Raji (cell line): ENCODE measurements at regions not wholly inside any gene's neighbourhood (a gene's known extent, or its start where the extent isn't known, plus 50 kb on each side); places are given as distances from the start of the nearest gene placed in this dataset.

Experiments
- POLR2A ChIP-seq: IDR thresholded peaks from 2 replicates; pipeline ENCODE4 v1.6.1; 2011; ENCODE audit warnings: low read depth, low read length, control low read depth; ENCODE audit not compliant: insufficient read depth

DNA sequence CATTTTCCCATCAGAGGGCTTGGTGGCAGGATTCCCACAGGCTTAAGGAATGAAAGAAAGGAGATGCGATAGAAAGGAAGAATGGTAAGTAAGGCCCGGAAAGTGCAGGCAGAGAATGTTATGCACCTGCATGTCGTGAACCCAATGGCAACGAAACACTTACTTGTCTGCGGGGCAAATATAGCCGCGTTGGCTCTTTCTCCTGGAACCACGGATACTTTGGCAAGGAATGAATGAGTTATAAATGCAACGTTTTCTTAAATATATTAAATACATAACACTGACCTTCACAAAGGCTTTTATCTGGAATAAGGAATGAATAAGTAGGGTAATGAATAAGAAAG, 192.1 kb downstream of the KATNAL1 start:
- TF ChIP-seq POLR2A: no peak

DNA sequence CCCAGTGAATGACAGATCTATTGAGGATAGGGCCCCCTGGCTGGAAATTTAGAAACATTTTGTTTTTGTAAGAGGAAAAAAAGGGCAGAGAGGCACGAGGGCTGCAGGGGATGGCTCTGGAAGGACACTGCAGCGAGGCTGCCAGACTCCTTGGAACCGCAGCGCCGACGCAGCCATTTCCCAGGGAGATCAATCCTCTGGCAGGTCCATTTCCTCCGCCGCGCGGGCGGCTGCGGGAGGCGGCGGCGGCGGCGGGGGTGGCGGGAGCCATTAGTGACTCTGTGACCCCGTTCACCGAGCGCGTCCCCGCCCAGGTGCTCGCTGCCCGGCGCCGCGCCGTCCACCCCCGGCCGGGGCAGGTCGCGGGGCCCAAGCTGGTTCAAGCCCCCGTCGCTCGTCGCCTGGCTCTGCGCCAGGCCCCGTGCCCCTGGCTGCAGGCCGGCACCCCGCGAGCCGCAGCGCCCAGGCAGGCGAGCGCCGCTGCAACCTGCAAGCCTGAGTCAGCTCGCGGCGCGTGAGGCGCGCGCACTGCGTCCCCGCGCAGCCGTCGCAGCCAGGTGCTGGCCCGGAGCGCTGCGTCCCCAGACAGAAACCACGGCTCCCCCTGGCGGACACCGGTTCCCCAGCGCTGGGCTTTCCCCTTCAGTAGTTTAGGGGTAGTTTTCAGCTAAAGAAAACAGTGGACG, 192.6 kb downstream of the KATNAL1 start:
- TF ChIP-seq POLR2A: peak; percentile 89

DNA sequence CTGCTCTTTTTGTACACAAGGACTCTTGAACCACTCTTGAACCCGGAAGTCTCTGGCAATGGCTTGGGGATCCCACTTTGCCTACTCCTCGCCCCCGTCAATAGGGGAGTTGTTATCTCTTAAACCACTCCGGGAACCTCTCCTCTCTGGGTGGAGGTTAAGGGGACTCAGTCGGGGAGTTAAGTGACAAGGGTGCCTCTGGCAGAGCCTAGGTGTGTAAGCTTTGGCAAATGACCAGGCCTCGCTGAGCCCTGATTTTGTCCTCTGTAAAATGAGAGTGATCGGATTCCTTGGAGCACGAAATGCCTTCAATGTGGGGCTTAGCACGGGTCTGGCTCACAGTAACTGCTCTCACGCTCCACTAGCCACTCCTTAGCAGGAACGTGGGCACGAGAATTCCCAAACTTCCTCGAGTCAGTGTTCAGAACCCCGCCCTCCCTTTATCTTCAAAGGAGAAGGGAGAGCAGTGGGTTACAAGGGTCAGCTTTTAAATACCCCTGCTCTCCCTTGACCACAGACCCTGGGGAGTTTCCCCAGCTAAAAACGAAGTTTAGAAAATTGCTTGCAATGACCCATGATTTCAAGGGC, 193.3 kb downstream of the KATNAL1 start:
- TF ChIP-seq POLR2A: no peak

DNA sequence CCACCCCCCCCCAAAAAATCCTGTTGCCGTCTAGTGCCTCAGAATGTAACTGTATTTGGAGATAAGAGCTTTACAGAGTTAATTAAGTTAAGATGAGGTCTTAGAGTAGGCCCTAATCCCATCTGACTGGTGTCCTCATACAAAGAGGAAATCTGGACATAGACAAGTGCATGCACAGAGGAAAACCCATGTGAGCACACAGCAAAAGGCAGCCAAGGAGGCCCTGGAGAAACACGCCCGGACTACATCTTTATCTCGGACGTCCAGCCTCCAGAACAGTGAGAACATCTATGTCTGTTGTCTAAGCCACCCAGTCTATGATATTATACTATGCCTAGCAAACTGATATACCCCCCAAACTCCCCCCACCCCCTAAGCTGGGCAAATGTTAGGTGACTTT, 193.8 kb downstream of the KATNAL1 start:
- TF ChIP-seq POLR2A: no peak

DNA sequence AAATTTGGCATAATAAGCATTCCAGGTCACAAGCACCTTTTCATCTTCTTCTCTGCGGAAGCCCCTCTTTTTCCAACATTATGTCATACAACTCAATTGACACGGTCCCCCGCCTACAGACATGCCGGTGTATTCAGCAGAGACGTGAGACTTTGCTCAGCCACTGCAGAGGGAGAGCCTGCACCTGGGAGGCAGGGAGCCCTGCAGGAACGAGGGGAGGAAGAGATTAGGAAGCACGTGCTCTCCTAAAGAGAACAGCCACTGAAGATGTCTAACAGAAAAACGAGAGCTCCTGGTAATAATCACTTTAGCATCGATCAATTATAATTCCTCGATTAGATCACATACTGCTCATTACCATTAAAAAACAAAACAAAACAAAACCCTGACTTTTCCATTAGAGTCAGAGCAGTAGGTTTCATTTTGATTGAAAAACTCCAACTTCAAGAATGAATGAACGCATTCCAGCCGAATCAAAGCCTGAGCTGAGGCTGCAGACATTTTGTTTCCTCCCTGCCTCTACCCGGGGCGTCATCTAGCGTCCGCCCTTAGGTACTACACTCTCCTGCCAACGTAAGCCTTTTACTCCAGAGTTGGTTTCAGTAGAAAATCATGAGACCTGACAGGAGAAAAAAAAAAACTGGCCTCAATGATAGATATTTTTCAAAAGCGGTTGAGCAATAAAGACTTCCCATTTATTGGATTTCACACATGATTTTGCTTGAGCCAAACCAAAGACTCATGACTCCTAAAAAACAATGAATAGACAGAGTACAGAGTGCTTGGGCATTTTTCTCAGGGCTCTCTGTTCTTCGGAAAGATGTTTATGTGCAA, 194.5 kb downstream of the KATNAL1 start:
- TF ChIP-seq POLR2A: no peak

DNA sequence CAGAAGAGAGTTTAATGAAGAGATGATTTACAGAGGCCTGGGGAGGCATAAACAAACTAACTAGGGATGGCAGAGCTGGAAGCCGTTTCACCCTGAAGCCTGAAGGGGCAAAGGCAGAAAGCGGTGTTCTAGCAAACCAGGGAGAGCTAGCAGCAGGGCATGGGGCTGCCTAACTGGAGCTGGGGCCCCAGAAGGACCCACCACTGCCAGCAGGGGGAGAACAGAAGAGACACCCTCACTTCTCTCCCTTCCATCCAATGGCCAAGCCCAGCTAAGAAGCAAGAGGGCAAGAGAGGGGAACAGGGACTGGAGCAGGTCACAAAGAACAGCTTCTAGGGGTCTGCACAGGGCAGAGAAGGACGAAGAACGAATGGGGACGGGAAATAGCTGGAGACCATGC, 195.5 kb downstream of the KATNAL1 start:
- TF ChIP-seq POLR2A: no peak

DNA sequence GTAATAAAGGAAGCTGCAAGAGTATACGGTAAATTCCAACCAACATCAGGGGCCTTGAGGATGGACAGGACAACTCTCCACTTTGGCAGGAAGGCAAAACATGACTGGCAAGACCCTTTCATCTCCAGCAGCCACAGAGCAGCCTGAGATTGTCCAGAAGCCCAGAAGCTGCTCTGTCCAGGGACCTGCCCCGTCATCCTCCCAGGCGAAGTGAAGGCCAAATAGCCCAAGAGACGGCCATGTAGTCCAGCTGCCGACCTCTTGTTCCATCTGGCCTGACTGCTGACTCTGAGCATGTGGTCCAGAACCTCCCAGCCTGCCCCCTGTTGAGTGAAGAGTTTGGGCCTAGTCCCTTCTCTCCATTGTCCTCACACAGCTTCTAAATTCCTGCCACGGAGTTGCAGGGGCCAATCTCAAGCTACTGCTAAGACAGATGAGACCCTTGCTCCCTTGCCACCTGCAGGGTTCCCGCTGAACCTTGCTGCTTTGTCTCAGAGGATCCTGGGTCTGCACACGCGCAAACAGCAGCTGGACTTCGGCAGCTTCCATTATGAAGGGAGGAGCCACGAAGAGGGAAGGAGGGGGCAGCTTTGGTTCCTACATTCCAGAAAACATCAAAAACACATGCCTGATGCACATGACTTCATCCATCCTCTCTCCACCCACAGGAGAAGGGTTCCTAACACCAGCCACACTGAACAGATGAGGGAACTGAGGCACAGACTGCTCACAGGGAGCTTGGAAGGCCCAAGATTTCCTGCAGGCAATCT, 196.9 kb downstream of the KATNAL1 start:
- TF ChIP-seq POLR2A: no peak

GRCh38 chr13:30109471-30110135, 197.7 kb downstream of the KATNAL1 start:
- TF ChIP-seq POLR2A: no peak

GRCh38 chr13:30108913-30109237, 198.5 kb downstream of the KATNAL1 start:
- TF ChIP-seq POLR2A: no peak

DNA sequence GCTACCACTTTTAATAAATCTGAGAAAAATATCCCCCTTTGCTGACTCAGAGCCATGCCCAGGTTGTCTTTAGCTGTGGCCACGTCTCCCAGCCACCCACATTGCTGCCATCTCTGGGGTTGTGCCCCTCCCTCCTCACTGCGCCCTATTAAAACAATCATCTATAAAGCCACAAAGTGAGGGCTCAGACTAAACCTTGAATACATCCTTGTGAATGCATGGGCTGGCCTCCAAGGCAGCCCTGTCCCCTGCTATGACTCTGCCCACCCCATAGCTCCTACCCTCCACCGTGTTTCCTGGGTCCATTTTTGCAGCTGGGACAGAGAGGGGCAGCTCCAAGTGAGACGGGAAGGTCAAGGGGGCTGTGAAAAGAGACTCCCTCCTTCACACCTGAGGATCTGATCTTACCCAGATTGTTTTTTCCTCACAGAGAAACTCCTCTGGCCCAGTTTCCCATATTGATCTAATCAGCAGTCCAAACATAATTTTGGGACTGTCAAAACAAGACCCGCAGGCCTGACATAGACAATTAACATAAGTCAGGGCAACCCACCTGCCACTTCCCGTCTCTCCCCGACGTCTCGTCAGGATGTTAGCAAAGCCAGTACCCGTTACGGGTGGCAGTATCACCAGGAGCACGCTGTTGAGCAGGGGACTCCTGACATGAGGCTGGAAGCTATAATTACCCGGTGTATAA, 199.0 kb downstream of the KATNAL1 start:
- TF ChIP-seq POLR2A: no peak

- TF ChIP-seq POLR2A: no peak
Observed at GRCh38 chr13:30107521-30108136, 199.7 kb downstream of the KATNAL1 start.

- no peak for TF ChIP-seq POLR2A
Observed at GRCh38 chr13:30107121-30107520, 200.2 kb downstream of the KATNAL1 start.

DNA sequence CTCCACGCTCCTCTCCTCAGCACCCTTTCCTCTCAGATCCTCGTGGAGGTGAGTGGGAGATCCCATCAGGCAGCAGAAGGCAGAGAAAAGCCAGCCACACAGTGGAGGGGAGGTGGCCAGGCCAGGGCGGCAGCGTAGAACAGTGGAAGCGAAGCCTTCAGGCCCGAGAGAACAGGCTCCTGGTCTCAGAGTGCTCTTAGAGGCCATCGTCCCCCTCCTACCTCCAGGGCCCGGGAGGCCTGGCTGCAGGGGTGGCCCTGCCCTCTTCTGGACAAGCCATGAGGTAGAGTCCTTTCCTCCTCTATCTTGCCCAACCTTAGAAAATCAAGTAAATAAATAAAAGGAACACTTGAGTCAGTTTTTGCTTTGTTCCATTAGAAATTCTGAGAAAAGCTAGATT, 202.0 kb downstream of the KATNAL1 start:
- TF ChIP-seq POLR2A: no peak
